Activated CD8-positive, alpha-beta memory T cell treated with anti-CD3 and anti-CD28 coated beads, Interleukin-2, amount 50 U/mL, for 4 hours (primary cell): ENCODE measurements at regions not wholly inside any gene's neighbourhood (a gene's known extent, or its start where the extent isn't known, plus 50 kb on each side); places are given as distances from the start of the nearest gene placed in this dataset.

ENCODE experiments used
- DNase-seq: peaks from one replicate; pipeline ENCODE4 v3.0.0-alpha.2; 2020

- no peak for DNase-seq
Measured at GRCh38 chr11:129324533-129325175, 51.0 kb upstream of the BARX2 start.

GRCh38 chr11:129323896-129324502 lies 51.6 kb upstream of the BARX2 start:
- DNase-seq = no peak

- no peak for DNase-seq
Measured at GRCh38 chr11:129322941-129323340, 52.7 kb upstream of the BARX2 start.

GRCh38 chr11:129321076-129321475 lies 54.6 kb upstream of the BARX2 start:
- no peak for DNase-seq

GRCh38 chr11:129320494-129320893 lies 55.2 kb upstream of the BARX2 start:
- DNase-seq = no peak

- no peak for DNase-seq
Measured at GRCh38 chr11:129319751-129320150, 55.9 kb upstream of the BARX2 start.

- no peak for DNase-seq
Measured at GRCh38 chr11:129319201-129319600, 56.4 kb upstream of the BARX2 start.

GRCh38 chr11:129317571-129317970 lies 58.1 kb upstream of the BARX2 start:
- DNase-seq = no peak

GRCh38 chr11:129316781-129317180 lies 58.9 kb upstream of the BARX2 start:
- no peak for DNase-seq

- no peak for DNase-seq
Measured at GRCh38 chr11:129315781-129316579, 59.7 kb upstream of the BARX2 start.

GRCh38 chr11:129314371-129314770 lies 61.3 kb upstream of the BARX2 start:
- DNase-seq = no peak

- DNase-seq = no peak
Measured at GRCh38 chr11:129313541-129314297, 61.9 kb upstream of the BARX2 start.

- no peak for DNase-seq
Measured at GRCh38 chr11:129312730-129313503, 62.7 kb upstream of the BARX2 start.

GRCh38 chr11:129308241-129308865 lies 67.3 kb upstream of the BARX2 start:
- no peak for DNase-seq

- no peak for DNase-seq
Measured at GRCh38 chr11:129307162-129307561, 68.5 kb upstream of the BARX2 start.

- no peak for DNase-seq
Measured at GRCh38 chr11:129302386-129303101, 73.1 kb upstream of the BARX2 start.

- no peak for DNase-seq
Measured at GRCh38 chr11:129300099-129300498, 75.5 kb upstream of the BARX2 start.

GRCh38 chr11:129298988-129299387 lies 76.7 kb upstream of the BARX2 start:
- DNase-seq = no peak

GRCh38 chr11:129295746-129296145 lies 79.9 kb upstream of the BARX2 start:
- DNase-seq = no peak

GRCh38 chr11:129292771-129293170 lies 82.9 kb upstream of the BARX2 start:
- DNase-seq = no peak

- DNase-seq = no peak
Measured at GRCh38 chr11:129292092-129292491, 83.6 kb upstream of the BARX2 start.
